Prostate gland (tissue), 2 donors: ENCODE measurements at regions not wholly inside any gene's neighbourhood (a gene's known extent, or its start where the extent isn't known, plus 50 kb on each side); places are given as distances from the start of the nearest gene placed in this dataset.

ENCODE experiments used
- DNase-seq: peaks from one replicate; pipeline ENCODE4 v3.0.0-alpha.2; 2019; ENCODE audit warnings: low spot score
- H3K27ac ChIP-seq, 2 donors: fragments of 200-600 bp; sonication (generic); 2 replicates each; pipeline ENCODE4 v1.5.1; 2017 to 2019
- H3K27me3 ChIP-seq: fragments of 200-600 bp; sonication (generic); replicated peaks from 2 replicates; pipeline ENCODE4 v1.5.1; 2019; ENCODE audit not compliant: insufficient read depth
- H3K36me3 ChIP-seq, 2 donors: fragments of 200-600 bp; sonication (generic); 1 replicate in 1 of 2; 2 replicates in 1 of 2; pipeline versions ENCODE4 v1.5.1 to v1.8.1; 2017 to 2019
- H3K4me1 ChIP-seq: fragments of 200-600 bp; sonication (generic); replicated peaks from 2 replicates; pipeline ENCODE4 v1.5.1; 2019
- H3K4me3 ChIP-seq, 2 donors: fragments of 200-600 bp; sonication (generic); 2 replicates each; pipeline ENCODE4 v1.5.1; 2017 to 2019
- H3K9me3 ChIP-seq: fragments of 200-600 bp; sonication (generic); 2 replicates; pipeline ENCODE4 v1.5.1; 2017
- CTCF ChIP-seq, 4 experiments: fragments of 200-600 bp in 2 of 4; fragments of 450-650 bp in 2 of 4; sonication (generic) in 2 of 4; IDR thresholded peaks; 1 replicate in 3 of 4; 2 replicates in 1 of 4; pipeline ENCODE4 v1.5.1; 2016 to 2019; ENCODE audit warnings: antibody characterized with exemption in 4 of 4, mild to moderate bottlenecking in 2 of 4, moderate library complexity in 2 of 4
- POLR2A ChIP-seq: fragments of 450-650 bp; IDR thresholded peaks from one replicate; pipeline ENCODE4 v1.6.1; 2016; ENCODE audit warnings: antibody characterized with exemption, mild to moderate bottlenecking
- POLR2AphosphoS5 ChIP-seq: sonication (generic); formaldehyde crosslinking; IDR thresholded peaks from one replicate; pipeline ENCODE4 v1.6.1; 2017; ENCODE audit warnings: antibody characterized with exemption
- WGBS: methylation state at CpG from one replicate; pipeline ENCODE4 v1.1.5; 2018; 5-methylcytosine and 5-hydroxymethylcytosine counted together
- intact Hi-C: fragments of 100-400 bp; cut with DNase I; formaldehyde crosslinking; loops from one replicate; pipeline ENCODE4 v1.14.2; 2022

- Histone ChIP-seq H3K4me1 (no peaks in the 10 kb centered on the region), H3K4me3 (no peak overlapping the region), H3K27me3 (no peaks in the 10 kb centered on the region), H3K27ac (no peak overlapping the region), H3K36me3 (no peaks in the 10 kb centered on the region), H3K9me3 (no peaks in the 10 kb centered on the region)
- DNase-seq: no peak
- no peak for TF ChIP-seq POLR2A
- intact Hi-C loops: no loop called here
- 80% methylated on average over 2 of the region's 2 CpGs for WGBS
Observed at GRCh38 chr4:29927895-29928294, 792.3 kb upstream of the PCDH7 start.

GRCh38 chr4:29948451-29948850 lies 771.7 kb upstream of the PCDH7 start:
- 80% methylated on average over 2 of the region's 2 CpGs for WGBS
- Histone ChIP-seq H3K36me3 (no peaks in the 10 kb centered on the region), H3K27ac (no peak overlapping the region), H3K27me3 (no peaks in the 10 kb centered on the region), H3K4me1 (no peaks in the 10 kb centered on the region), H3K9me3 (no peaks in the 10 kb centered on the region), H3K4me3 (no peak overlapping the region)
- DNase-seq: no peak
- no peak for TF ChIP-seq CTCF (IDR thresholded peaks at IDR 0.05)
- no peak for TF ChIP-seq POLR2A
- no peak for TF ChIP-seq POLR2AphosphoS5
- intact Hi-C loops: no loop called here

GRCh38 chr4:29948858-29949257 lies 771.3 kb upstream of the PCDH7 start:
- no peaks in the 10 kb centered on the region for H3K9me3 ChIP-seq
- H3K27ac ChIP-seq: no peak overlapping the region
- no peaks in the 10 kb centered on the region for H3K4me1 ChIP-seq
- no peak overlapping the region for H3K4me3 ChIP-seq
- DNase-seq: no peak
- no peak for TF ChIP-seq CTCF (IDR thresholded peaks at IDR 0.05)
- TF ChIP-seq POLR2A: no peak
- TF ChIP-seq POLR2AphosphoS5: no peak
- intact Hi-C loops: no loop called here
- H3K36me3 ChIP-seq: no peaks in the 10 kb centered on the region
- no peaks in the 10 kb centered on the region for H3K27me3 ChIP-seq

GRCh38 chr4:29966386-29966785 lies 753.8 kb upstream of the PCDH7 start:
- intact Hi-C loops: no loop called here
- no peaks in the 10 kb centered on the region for H3K36me3 ChIP-seq
- DNase-seq: no peak
- H3K4me3 ChIP-seq: no peak overlapping the region
- no peaks in the 10 kb centered on the region for H3K4me1 ChIP-seq
- no peak overlapping the region for H3K27ac ChIP-seq
- no peaks in the 10 kb centered on the region for H3K9me3 ChIP-seq
- TF ChIP-seq CTCF (IDR thresholded peaks at IDR 0.05) (no peak), POLR2A (no peak)
- no peaks in the 10 kb centered on the region for H3K27me3 ChIP-seq
- WGBS: 89% methylated on average over 2 of the region's 2 CpGs

- no peak for DNase-seq
- Histone ChIP-seq H3K36me3 (no peaks in the 10 kb centered on the region), H3K4me3 (no peak overlapping the region), H3K27me3 (no peaks in the 10 kb centered on the region), H3K27ac (no peak overlapping the region), H3K4me1 (no peaks in the 10 kb centered on the region), H3K9me3 (no peaks in the 10 kb centered on the region)
- TF ChIP-seq CTCF (IDR thresholded peaks at IDR 0.05): no peak
- no peak for TF ChIP-seq POLR2A
- TF ChIP-seq POLR2AphosphoS5: no peak
- intact Hi-C loops: no loop called here
- WGBS: 78% methylated on average over 2 of the region's 2 CpGs
Observed at GRCh38 chr4:29970626-29971025, 749.5 kb upstream of the PCDH7 start.

- H3K4me3 ChIP-seq: no peak overlapping the region
- H3K27me3 ChIP-seq: no peaks in the 10 kb centered on the region
- 81% methylated on average over 3 of the region's 3 CpGs for WGBS
- H3K4me1 ChIP-seq: no peaks in the 10 kb centered on the region
- TF ChIP-seq CTCF (IDR thresholded peaks at IDR 0.05) (no peak), POLR2AphosphoS5 (no peak)
- no peaks in the 10 kb centered on the region for H3K9me3 ChIP-seq
- DNase-seq: no peak
- H3K36me3 ChIP-seq: no peaks in the 10 kb centered on the region
- no peak overlapping the region for H3K27ac ChIP-seq
- intact Hi-C loops: no loop called here
Observed at GRCh38 chr4:29972121-29972520, 748.0 kb upstream of the PCDH7 start.
